Stimulated activated CD4-positive, alpha-beta T cell treated with anti-CD3 and anti-CD28 coated beads, Interleukin-12 subunit alpha, Interleukin-12 subunit beta, amount 100 ng/mL, for 4 hours (primary cell): ENCODE measurements at regions not wholly inside any gene's neighbourhood (a gene's known extent, or its start where the extent isn't known, plus 50 kb on each side); places are given as distances from the start of the nearest gene placed in this dataset.

Experiments used
- DNase-seq: peaks from one replicate; pipeline ENCODE4 v3.0.0-alpha.2; 2020

DNA sequence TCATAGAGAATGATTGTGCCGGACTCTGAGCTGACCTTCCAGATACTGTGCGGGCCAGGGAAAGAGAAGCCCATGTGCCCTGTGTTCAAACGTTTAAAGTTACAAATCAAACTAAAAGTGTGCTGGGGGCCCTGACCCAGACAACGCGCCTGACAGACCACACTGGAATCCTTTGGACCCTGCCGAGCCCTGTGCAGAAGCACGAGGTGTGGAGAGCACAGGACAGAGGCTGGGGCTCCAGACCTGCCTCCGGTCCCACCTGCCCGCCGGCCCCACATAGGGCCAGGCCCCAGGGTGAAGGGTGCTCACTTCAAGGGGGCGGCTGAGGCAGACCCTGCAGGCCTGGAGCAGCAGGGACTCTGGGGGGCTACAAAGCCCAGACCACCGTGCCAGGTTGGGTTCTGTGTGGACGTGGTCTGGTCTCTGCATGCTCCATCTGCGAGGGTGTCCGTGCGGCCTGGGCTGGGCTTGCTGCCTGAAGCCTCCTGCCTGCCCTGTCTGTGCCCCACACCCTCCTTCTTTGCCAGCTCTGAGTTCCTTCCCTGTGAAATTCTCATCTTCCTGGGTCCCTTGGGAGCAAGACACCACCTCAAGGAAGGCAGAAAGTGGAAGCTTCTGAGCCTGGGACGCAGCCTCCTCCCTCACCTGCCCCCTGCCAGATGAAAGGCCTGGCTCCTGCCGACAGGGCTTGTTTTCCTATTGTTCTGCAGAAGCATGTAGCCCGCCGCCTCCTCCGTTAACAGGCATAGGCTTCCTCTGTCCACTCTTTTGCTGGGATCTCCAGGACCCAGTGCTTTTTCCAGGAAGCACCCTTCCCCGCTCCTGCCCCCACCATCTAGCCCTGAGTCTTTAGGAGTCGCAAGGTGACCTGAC lies 186.2 kb downstream of the ERMARD start:
- DNase-seq: no peak

DNA sequence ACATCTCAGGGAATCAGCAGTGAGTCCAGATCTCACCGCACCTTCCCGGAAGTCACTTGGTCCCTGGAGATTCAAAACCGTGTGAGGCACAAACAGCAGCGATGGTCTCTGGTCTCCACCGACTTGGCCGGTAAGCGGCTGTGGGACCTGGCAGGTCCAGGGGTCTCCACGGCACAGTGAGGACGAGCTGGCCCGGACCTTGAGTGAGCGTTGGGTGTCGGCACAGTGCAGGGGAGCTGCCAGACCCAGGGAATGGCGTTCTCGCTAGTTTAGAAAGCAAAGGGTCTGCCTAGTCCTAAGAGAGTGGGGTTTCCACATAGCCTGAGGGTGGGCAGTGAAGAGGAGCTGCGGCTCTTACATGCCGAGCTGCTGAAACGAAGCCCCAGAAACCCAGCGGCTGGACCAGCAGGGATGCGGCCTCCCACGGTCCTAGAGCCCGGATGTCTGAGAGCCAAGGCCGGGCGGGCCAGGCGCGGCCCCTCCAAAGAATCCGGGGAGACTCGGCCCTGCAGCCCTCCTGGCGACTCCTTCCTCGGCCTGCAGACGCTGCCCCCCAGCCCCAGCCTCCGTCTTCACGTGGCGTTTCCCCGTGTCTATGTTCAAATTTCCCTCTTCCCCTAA lies 185.0 kb downstream of the ERMARD start:
- DNase-seq: no peak

GRCh38 chr6:169935861-169936260 lies 184.4 kb downstream of the ERMARD start:
- no peak for DNase-seq

DNA sequence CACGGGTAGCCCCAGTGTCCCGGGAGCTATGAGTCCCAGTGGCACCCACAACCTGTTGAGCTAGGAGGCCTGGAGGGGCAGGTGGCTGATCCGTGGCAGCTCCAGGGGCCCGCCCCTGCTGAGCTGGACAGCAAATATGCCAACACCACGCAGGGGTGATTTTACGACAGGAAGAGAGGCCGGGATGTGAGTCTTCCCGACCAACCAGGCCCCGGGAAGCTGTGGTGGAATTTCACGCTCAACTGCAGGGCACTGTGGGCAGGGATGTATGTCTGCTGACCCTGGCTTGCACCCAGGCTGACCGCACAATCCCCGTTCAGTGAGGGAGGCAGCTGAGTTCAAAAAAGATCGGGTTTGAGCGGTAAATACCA lies 183.9 kb downstream of the ERMARD start:
- no peak for DNase-seq

GRCh38 chr6:169934699-169935347 lies 183.4 kb downstream of the ERMARD start:
- no peak for DNase-seq

DNA sequence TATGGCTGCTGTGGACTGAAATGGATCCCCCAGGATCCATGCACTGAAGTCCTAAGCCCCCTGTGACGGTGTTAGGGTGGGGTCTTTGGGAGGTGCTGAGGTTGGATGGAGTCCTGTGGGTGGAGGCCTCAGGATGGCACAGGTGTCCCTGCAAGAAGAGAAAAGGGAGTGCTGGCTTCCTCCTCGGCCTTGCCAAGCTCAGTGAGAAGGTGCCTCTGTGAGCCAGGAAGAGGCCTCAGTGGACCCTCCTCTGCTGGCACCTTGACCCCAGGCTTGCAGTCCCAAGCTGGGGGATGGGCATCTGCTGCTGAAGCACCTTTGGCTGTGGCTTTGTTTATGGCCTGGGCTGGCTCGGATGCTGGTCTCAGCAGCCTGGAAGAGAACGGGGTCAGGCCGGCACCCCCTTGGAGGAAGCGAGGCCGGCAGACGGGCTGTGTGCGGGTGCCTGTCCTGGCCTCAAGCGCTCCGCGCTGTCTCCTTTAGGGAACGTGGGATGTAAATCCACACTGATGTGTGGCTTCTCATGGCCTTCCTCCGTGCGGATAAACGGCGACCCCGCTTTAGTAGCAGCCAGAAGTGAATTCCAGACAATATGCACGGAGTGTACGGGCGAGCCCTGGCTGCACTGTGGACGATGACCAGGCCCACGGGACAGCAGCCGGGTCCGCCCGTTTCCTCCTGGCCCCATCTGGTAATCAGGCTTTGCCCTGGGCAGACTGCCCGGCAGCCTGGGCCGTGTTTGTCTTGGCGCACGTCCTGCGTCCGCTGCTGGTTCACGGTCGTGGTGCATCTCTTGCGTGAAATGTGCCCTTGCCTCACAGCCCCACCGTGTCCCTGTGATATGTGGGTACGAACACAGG lies 182.6 kb downstream of the ERMARD start:
- no peak for DNase-seq

DNA sequence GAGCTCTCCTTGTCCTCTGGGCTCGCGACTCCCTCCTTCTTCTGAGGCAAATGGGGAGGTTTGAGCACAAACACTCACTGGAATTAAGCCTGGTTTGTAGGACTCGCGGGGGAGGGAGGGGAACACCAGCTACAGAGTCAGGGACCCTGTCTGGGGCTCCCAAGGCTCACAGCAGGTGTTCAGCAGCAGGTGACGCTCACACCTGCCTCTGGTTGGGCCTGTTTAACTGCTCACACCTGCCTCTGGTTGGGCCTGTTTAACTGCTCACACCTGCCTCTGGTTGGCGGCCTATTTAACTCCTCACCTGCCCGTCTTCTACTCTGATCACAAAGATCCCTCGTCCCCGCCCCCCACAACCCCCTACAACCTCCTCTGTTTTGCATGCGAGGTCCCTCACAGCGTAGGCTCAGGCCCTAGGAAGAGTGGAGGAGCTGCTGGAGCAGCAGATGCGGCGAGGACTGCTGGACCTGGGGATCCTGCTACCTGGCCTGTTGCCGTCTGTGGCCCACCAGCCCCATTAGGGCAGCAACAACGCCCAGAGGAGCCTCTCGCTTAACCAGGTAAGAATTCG lies 181.9 kb downstream of the ERMARD start:
- DNase-seq: no peak

DNA sequence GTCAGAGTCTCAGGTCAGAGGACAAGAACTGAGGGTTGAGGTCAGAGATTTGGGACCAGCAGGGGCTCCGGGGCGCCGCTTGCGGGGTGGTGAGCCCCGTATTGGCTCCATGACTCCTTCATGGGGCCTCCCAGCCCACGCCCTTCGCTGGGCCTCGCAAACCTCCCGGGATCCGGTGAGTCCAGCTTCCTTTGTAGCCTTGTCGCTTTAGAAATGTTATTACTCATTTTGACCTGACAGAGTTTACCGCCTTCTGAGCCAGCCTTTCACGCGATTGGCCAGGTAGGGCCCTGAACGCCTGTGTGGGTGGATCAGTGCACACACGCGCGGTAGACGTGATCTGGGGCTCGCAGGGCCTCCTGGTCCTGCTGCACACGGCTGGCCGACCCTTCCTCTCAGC lies 181.1 kb downstream of the ERMARD start:
- no peak for DNase-seq

- no peak for DNase-seq
Measured at GRCh38 chr6:169931261-169931660, 179.8 kb downstream of the ERMARD start.

DNA sequence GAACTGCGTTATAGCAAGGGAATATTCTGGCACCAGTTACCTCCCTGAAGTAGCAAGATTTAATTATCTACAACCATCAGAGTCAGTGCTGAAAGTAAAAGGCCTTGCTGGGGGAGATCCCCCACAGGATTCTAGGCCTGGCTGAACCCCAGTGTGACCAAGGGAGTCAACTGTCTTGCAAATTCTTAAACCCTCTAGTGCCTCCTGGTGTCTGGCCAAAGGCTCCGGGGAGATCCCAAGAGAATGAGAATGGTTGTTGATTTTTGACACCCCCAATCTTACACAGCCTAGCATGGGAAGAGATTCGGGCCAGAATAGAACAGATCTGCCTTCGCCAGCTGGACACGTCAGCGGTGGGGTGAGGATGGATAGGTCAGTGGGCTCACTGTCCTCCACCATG lies 179.4 kb downstream of the ERMARD start:
- no peak for DNase-seq

GRCh38 chr6:169927711-169928110 lies 176.3 kb downstream of the ERMARD start:
- DNase-seq: no peak

GRCh38 chr6:169926617-169927417 lies 175.4 kb downstream of the ERMARD start:
- no peak for DNase-seq

DNA sequence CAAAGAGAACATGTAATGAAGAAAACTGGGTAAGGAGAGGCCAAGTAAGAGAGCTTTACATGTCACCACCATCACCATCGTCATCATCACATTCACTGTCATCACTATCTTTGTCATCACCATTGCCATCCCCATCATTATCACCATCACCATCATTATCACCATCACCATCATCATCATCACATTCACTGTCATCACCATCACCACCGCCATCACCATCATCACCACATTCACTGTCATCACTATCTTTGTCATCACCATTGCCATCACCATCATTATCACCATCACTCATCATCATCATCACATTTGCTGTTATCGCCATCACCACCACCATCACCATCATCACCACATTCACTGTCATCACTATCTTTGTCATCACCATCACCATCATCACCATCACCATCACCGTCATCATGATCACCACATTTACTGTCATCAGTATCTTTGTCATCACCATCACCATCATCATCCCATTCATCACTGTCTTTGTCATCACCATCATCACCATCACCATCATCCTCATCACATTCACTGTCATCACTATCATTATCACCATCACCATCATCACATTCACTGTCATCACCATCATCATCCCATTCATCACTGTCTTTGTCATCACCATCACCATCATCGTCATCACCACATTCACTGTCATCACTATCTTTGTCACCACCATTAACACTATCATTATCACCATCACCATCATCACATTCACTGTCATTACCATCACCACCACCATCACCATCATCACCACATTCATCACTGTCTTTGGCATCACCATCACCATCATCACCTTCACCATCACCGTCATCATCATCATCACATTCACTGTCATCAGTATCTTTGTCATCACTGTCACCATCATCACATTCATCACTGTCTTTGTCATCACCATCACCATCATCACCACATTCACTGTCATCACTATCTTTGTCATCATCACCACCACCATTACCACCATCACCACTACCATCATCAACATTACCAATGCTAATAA lies 172.3 kb downstream of the ERMARD start:
- no peak for DNase-seq

- no peak for DNase-seq
Measured at GRCh38 chr6:169921853-169922824, 170.7 kb downstream of the ERMARD start.

DNA sequence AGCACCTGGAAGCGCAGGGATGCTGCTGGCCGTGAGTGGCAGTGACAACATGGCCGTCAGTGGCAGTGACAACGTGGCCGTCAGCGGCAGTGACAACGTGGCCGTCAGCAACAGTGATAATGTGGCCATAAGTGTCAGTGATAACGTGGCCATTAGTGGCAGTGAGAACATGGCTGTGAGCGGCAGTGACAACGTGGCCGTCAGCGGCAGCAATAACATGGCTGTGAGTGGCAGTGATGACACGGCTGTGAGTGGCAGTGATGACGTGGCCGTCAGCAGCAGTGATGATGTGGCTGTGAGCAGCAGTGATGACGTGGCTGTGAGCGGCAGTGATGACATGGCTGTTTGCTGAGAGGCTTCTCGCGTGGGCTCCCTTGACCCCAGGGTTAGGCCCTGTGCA lies 169.8 kb downstream of the ERMARD start:
- no peak for DNase-seq

DNA sequence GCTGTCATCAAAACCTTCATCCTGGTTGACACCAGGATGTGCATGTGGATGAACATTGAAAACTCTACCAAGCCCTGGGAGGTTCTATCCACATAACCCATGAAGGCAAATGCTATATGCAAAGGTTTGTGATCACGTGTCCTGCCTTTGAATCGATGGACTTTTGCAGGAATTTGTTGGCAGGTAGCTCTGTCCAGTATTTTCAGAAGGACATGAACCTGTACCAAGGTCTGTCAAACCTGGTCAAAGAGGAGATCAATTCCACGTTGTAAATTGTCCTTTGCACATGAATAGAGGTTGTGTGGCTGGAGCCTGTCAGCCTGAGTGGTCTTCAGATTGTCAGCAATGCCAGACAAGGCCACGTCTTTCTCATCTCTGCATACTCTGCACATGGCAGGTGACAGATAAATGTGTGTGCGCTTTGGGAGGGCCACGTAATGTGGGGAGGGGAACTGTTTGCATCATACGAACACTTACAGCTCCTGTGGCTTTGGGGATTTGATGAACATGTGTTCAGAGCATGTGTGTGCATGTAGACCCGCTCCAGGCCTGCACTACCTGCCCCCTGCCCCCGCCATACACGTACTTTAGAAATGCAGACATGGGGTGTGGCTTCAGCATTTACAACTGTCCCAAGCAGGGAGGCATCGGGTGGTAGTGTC lies 169.1 kb downstream of the ERMARD start:
- no peak for DNase-seq

DNA sequence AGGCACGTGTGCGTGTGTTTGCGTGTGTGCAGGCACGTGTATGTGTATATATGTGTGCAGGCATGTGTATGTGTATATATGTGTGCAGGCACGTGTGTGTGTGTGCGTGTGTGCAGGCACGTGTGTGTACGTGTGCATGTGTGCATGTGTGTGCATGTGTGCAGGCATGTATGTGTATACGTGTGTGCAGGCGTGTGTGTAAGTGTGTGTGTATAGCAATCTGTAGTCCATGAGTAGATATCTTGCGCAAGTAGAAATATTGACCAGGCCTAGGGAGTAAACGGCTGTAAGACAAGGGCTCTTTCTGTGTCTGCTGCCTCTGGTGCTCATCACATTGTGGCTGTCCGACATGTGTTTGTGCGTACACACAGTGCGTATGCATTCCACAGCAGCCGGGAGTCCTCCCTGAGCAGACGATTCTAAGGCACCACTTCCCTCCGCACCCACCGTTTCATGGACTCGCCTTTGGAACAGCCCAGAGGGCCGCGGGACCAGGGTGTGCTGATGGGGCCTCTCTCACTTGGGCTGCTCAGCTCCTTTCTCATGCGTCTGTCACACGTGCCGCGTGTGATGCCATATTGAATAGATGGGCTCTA lies 167.6 kb downstream of the ERMARD start:
- DNase-seq: no peak

GRCh38 chr6:169918239-169918953 lies 167.0 kb downstream of the ERMARD start:
- no peak for DNase-seq
